ENCODE measurements at regions not wholly inside any gene's neighbourhood (a gene's known extent, or its start where the extent isn't known, plus 50 kb on each side); places are given as distances from the start of the nearest gene placed in this dataset.
A peak's percentile ranks its signal among the peaks of the same experiment; 100 is the strongest.

DNA sequence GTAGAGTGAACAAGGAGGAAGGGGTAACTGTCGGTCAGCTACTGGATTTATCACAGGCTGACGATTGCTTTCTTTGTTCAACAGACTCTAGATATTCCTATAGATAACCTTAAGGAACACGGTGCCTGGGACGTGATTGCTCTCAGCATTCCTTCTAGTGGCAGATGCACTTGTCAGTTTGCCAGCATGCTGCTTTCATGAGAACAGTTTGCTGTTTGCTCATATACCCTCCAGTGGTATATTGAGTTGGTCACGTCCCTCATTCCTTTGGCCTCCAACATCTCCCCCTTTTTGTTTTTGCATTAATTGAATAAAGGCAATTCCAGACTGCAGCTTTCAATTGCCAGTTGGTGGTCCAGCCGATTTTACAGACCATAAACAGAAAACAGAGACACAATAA, 76.8 kb upstream of the BTN3A2 start:
- intact Hi-C loops (cut with DNase I): loop anchor here (5.0 kb wide), 1 partner anchor 261 kb away; a partner anchor contains a TSS
- DNase-seq (ENCODE audit: missing footprints) (no peak), ATAC-seq (no peak)

DNA sequence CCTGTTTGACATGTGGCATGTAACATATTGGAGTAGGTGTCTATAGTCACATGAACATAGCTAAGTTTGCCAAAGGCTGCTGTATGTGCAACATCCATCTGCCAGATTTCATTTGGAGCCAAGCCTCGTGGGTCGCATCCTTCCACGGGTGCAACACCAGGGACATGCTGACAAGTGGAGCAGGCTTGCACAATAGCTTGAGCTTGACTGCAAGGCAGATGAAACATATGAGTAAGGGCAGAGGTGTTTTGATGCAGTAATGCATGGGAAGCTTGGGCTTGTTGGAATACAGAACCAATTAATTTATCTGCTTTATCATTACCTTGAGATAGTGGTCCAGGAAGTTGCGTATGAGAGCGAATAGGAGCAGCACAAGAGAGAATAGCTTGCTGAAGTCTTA, 74.1 kb upstream of the BTN3A2 start:
- DNase-seq (ENCODE audit: missing footprints): no peak
- intact Hi-C loops (cut with DNase I): no loop called here
- no peak for ATAC-seq

DNA sequence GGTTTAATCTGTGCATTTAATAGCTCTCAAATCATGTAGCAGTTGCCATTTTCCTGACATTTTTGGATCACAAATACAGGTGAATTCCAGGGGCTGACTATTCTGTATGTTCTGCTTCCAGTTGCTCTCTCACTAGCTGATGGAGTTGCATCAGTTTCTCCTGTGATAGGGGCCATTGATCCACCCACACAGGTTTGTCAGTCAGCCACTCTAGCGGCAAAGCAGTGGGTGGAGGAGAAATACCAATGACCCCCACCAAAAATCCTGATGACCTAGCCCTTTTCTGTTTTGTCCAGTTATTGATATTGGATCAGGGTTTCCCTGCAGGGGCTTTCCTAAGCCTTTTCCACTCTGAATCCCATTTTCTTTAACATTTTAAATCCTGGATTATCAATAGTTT, 72.3 kb upstream of the BTN3A2 start:
- intact Hi-C loops (cut with DNase I): no loop called here
- no peak for ATAC-seq
- no peak for DNase-seq (ENCODE audit: missing footprints)

DNA sequence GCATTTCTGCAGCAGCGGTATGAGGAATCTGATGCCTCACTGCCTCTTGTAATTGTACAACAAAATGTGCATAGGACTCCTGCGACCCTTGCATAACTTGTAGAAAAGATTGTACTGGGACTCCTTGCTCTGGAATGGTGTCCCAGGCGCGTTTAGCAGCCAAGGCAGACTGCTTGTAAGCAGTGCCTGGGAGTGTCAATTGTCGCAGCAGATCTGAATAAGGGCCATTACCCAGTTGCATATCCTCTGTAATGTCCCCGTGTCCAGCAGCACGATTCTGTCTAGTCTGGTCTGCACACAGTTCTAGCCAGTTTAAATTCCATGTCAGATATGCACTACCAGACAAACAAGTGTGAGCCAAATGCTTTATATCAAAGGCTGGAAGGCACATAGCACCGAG, 70.7 kb upstream of the BTN3A2 start:
- DNase-seq (ENCODE audit: missing footprints) (no peak), ATAC-seq (no peak)
- intact Hi-C loops (cut with DNase I): no loop called here

DNA sequence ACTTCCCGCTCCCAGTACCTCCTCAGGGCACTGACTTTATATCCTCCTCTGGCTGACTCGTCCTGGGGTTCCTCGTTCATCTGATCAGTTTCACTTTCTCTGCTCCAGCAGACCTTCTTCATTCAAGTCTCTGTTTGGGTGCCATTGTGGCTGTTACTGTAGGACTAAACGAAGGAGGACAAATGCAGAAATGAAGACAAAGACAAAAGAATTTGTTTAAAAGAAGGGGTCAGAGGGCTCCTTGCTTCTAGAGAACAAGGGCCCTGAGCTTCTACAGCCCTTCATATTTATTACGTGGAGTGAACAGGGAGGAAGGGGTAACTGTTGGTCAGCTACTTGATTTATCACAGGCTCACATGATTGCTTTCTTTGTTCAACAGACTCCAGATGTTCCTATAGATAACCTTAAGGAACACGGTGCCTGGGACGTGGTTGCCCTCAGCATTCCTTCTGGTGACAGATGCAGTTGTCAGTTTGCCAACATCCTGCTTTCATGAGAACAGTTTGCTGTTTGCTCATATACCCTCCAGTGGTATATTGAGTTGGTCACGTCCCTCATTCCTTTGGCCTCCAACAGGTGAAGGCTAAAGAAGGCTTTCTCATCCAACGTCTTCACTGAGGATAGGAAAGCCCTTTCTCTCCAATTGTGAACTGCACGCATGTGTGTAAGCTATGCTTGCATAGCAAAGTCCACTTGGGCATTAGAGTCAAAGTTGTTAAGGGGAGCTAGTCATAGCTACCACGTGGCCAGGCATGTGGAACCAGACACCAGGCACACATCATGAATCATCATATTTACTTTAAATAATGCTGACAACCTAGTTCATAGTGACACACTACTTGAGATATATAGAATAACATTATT, 69.1 kb upstream of the BTN3A2 start:
- DNase-seq (ENCODE audit: missing footprints) (no peak), ATAC-seq (no peak)
- intact Hi-C loops (cut with DNase I): no loop called here

DNA sequence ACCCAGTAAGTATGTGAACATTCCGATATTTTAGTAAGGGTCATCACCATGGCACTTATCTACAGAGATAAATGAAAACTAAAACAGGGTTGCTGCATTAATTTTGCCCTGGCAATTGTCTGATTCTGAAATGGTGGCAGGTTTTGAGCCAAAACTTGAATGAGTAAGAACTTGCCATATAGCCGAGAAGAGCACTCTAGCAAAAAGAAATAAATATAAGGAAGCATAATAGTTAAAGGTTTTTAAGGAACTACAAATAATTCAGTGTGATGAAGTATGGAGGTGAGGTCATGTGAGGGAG, 68.5 kb upstream of the BTN3A2 start:
- no peak for ATAC-seq
- intact Hi-C loops (cut with DNase I): no loop called here
- no peak for DNase-seq (ENCODE audit: missing footprints)

DNA sequence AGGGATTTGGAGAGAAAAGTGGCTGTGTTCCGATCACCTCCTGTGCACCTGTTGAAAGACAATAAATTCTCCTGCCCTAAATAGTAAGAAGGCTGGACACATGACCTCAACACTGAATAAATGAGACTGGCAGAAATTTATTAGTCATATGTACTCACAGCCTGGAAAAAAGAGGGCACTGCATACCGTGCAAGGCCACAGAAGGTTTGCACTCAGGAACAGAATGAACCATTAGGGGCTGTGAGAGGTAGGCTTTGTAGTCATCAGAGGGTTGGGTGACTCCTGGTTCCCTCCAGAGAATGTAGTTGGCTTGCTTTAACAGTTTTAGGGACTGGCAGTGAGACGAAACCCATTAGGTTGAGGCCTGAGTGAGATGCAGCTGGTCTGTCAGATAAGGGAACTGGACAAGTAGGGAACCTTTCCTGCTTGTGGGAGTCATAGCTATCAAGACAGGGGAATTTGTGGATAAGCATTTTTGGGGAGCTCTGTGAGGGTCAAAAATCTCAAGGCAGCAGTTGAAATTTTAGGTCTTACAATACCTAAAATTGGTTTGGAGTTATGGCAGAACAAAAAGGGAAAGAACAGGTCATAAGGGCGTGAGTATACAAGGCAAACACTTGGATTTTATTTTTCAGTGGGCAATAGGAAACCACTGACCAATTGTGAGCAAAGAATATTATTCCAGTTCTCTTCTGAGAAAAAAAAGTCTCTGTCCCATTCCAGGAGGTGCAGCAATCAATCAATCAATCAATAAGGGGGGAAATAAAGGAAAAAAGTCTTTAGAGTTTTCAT, 67.9 kb upstream of the BTN3A2 start:
- intact Hi-C loops (cut with DNase I): no loop called here
- ATAC-seq (no peak), DNase-seq (ENCODE audit: missing footprints) (no peak)

DNA sequence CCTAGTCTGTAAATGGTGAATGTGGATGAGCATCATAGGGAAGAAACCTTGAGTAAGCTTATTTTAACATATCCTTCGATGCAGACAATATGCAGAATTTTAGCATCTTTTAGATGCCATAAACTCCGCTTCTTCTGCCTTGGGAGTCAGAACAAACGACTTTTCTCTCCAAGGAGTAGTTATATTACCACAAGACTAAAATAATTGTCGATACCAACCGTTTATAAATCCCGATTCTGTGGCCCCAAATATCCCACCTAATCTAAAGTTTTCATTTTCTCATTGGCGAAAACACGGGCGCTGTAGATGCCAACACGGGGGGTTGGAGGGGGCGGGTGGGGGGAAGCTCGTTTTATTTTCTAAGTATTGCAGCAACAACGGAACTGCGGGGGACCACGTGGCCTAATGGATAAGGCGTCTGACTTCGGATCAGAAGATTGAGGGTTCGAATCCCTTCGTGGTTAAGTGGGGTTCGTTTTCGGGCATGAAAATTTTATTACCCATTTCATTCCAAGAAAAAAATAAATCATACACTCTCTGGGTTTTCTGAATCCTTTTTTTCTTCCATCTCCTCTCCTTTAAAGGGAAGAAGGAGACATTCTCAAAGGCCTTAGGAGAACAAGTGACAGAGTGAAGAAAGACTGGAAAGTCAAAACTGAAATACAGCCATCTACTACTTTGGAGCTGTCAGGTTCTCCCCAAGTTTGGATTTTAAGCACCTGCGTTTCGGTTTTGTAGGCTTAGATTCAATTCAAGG, 65.5 kb upstream of the BTN3A2 start:
- intact Hi-C loops (cut with DNase I): no loop called here
- ATAC-seq (no peak), DNase-seq (ENCODE audit: missing footprints) (no peak)

DNA sequence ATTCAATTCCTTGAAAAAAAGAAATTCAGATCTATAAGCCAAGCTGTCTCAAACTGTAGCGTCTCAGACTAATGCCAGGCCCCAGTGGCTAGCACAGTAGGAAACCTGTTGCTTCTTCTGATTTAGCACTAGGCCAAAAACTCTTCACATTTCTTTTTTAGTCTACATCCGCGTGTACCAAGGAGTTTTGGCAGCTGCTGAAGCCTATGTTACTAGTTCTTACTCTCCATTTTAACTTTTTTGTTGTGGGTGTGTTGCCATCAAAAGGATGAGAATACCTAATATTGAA, 65.0 kb upstream of the BTN3A2 start:
- intact Hi-C loops (cut with DNase I): no loop called here

DNA sequence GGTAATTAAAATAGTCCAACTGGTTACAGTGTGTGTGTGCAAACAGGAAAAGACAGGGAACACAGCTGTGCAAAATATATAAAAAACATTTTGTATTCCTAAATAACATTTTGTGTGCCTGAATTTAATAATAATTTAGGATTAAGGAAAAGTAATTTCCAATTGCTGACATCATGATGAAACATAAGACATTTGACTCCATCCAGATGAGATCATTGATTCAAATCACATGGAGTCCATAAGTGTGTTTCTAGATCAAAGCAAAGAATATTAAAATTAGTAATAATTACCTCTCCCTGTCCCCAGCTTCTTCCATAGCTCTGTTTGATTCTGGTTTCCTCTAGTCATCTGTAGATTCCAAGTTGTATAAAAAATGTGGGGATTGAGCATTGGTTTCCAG, 64.6 kb upstream of the BTN3A2 start:
- intact Hi-C loops (cut with DNase I): no loop called here

More for the DNA sequence above, 65.0 kb upstream of the BTN3A2 start:
- DNase-seq (ENCODE audit: missing footprints) (no peak), ATAC-seq (no peak)

DNA sequence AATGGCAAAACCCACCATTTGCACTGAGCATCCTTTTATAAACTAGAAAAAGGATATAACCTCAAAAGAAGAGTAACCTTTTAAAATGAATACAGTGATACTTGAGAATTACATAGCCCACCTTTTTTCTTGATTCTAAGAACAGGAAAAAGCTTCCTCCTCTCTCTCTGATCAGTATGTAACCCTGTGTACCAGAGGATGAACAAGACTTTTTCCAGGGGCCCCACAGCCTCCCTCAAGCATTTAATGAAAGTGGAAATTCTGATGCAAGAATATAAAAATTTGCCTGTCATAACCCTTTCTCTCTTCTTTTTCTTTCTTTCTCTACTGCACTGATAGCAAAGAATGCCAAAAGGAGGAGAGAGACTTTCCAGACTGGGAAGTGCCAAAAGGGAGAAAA, 64.2 kb upstream of the BTN3A2 start:
- intact Hi-C loops (cut with DNase I): no loop called here
- ATAC-seq (no peak), DNase-seq (ENCODE audit: missing footprints) (no peak)

More for the DNA sequence above, 64.6 kb upstream of the BTN3A2 start:
- no peak for ATAC-seq
- DNase-seq (ENCODE audit: missing footprints): no peak

DNA sequence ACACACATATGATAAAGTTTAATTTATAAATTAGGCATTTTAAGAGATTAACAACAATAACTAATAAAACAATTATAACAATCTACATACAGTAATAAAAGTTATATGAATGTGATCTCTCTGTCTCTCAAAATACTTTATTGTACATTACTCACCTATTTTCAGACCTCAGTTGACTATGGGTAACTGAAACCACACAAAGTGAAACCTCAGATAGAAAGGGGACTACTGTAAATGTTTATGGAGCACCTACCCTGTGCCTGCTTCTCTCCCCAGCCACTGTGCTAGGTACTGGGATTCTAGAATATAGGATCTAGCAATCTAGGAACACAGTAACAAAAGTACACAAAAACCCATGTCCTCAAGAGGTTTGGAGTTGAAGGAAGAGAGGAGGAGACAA, 63.4 kb upstream of the BTN3A2 start:
- no peak for ATAC-seq
- intact Hi-C loops (cut with DNase I): no loop called here

DNA sequence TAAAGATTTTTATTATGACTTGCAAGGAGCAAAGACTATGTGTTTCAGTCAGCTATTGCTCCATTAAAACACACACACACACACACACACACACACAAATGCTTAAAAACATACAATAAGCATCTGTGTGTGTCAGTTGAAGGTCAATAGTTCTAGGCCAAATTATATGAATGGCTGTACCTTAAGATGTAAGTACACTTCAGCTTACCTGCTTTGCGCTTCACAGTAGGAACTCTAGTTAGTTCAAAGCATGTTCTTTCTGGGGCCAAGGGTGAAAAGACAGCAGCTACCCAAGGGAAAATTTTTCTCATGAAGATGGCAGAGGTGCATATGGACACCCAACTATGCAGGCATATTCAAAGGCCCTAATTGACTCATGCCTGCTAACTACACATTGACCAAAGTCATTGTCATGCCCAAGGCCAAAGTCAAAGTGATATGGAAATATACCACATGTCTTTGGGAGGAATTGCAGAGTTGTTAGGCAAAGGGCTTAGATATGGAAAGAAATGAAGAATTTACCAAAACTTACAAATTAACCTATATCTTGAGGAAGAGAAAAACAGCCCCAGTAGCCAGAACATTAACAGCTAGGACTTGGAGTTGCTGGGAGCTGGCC, 61.9 kb upstream of the BTN3A2 start:
- DNase-seq (ENCODE audit: missing footprints): no peak
- intact Hi-C loops (cut with DNase I): no loop called here
- ATAC-seq: no peak

More for the DNA sequence above, 63.4 kb upstream of the BTN3A2 start:
- DNase-seq (ENCODE audit: missing footprints): no peak

DNA sequence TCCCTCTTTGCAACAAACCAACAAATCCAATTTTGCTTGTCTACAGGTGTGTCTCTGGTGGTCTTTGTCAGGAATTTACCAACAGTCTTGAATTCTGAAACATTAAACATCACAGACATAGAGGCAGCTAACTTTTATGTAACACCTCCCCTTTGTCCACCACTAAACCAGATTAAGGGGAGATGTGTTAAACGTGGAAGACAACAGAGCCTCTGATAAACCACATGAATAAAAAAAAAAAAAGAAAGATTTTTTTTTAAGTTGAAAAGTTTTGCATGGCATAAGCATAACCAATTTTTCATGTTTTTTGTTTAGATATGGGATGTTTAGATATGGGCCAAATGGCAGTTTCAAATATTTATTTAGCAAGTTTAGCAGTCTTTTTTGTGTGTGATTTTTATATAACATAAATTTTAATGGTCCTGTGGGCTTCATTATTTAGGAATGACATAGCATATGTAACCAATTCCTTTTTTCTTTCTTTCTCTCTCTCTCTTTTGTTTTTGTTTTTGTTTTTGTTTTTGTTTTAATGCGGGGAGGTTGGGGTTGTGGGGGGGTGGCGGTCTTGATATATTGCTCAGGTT, 60.7 kb upstream of the BTN3A2 start:
- DNase-seq (ENCODE audit: missing footprints) (no peak), ATAC-seq (no peak)
- intact Hi-C loops (cut with DNase I): no loop called here

DNA sequence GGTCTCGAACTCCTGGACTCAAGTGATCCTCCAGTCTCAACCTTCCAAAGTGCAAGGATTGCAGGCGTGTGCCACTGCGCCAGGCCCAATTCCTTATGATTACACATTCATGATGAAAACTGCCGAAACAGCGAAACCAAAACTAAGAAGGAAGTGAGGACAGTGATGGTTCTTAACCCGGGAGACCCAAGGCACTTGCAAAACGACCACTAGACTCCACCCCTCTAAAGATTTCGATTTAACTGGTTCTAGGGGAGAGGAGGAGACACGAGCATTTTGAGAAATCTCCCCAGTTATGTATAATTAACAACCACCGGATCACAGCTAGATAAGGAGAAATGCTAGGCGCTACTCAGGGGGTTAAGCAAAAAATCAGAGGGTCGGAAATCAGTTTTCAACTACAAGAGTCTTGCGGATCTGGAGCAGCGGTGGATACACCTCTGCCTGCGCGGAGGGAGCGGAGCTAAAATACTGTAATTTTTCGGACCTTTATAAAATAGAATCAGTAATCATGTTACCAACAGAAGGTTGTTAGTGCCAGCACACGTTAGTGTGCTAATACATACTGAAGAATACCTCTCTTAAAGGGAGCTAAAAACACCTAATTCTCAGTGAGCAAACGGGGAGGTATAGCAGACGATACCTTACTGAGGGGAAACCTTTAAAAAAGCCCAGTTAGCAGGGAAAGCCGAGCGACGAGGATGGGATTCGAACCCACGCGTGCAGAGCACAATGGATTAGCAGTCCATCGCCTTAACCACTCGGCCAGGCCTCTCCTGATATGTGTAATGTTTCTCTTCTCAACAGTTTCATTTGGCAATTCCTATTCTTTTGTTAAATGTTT, 60.0 kb upstream of the BTN3A2 start:
- ATAC-seq: peak; percentile 63

DNA sequence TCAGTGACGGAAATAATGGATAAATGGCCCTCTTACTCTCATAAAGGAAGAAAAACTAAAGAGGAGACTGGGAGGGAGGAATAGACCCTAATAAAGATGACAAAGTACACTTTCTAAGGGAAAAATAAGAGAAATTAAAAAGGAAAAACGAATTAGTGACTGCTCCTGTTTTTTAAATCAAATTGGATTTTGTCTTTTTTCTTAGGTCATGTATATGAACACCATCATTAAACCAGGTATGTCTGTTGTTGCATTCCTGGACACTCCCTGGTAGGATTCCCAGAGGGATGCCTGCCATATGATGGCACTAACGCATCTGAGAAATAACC, 59.4 kb upstream of the BTN3A2 start:
- no peak for DNase-seq (ENCODE audit: missing footprints)
- intact Hi-C loops (cut with DNase I): no loop called here

More for the DNA sequence above, 60.0 kb upstream of the BTN3A2 start:
- no peak for DNase-seq (ENCODE audit: missing footprints)
- intact Hi-C loops (cut with DNase I): no loop called here

DNA sequence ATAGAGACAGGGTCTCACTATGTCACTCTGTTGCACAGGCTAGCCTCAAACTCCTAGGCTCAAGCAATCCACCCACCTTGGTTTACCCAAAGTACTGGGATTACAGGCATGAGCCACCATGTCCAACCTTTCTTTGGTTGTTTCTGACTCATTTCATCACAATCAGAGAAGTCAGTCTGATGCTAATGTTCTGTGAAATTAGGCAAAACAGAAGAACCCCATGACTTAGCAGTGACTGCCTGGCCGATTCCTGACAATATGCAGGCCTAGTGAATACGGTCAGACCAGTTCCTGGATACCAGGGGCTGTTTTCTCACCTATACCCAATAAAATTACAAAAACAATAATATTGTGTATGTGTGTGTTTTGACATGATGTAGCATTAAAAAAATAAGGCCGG, 58.8 kb upstream of the BTN3A2 start:
- no peak for ATAC-seq
- no peak for DNase-seq (ENCODE audit: missing footprints)
- intact Hi-C loops (cut with DNase I): no loop called here

More for the DNA sequence above, 59.4 kb upstream of the BTN3A2 start:
- ATAC-seq: no peak

DNA sequence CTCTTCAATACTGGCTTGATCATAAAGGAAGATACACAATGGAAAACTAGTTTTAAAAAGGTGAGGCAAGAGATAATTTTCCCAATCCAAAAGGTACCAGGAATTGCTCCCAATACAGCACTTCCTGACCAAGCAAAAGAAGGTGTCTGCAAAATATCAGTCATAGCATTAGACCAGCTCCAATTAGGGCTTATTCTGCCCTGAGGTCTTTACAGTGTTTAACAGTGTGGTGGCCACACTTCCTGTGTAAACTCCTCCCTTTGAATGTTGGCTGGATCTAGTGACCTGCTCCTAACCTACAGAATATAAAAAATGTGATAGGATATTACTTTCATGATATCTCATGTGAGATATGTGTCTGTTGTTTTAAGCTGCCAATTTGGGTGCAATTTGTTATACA, 57.1 kb upstream of the BTN3A2 start:
- ATAC-seq: no peak
- intact Hi-C loops (cut with DNase I): no loop called here
- no peak for DNase-seq (ENCODE audit: missing footprints)

Measured in Right ventricle myocardium inferior (tissue), 1 donor.